Natural killer cell (primary cell): ENCODE measurements at regions not wholly inside any gene's neighbourhood (a gene's known extent, or its start where the extent isn't known, plus 50 kb on each side); places are given as distances from the start of the nearest gene placed in this dataset.

ENCODE experiments used
- ATAC-seq, 3 donors: fragments of 150-1000 bp in 2 of 3; fragments of 200-7000 bp in 1 of 3; cut with Tn5 transposase; 1 replicate in 1 of 3; 2 replicates in 2 of 3; pipeline ENCODE4 v1.10.0; 2021; ENCODE audit warnings: mild to moderate bottlenecking in 2 of 3, moderate library complexity in 2 of 3
- DNase-seq, 2 donors: peaks; one replicate each; pipeline versions ENCODE4 v3.0.0 to v3.0.0-alpha.2; 2013 to 2021; ENCODE audit warnings: mixed read lengths in 1 of 2
- H3K27ac ChIP-seq: one replicate; pipeline ENCODE4 v1.5.1; 2013; ENCODE audit warnings: mild to moderate bottlenecking, low read length
- H3K27me3 ChIP-seq: one replicate; pipeline ENCODE4 v1.6.1; 2013; ENCODE audit warnings: low read length; ENCODE audit not compliant: control insufficient read depth, insufficient read depth
- H3K36me3 ChIP-seq: one replicate; pipeline ENCODE4 v1.6.1; 2013; ENCODE audit warnings: low read length; ENCODE audit not compliant: control insufficient read depth, insufficient read depth
- H3K4me1 ChIP-seq: one replicate; pipeline ENCODE4 v1.6.1; 2013; ENCODE audit warnings: low read length; ENCODE audit not compliant: control insufficient read depth, insufficient read depth
- H3K4me3 ChIP-seq: one replicate; pipeline ENCODE4 v1.5.1; 2013; ENCODE audit warnings: low read length
- H3K9me3 ChIP-seq: one replicate; pipeline ENCODE4 v1.6.1; 2013; ENCODE audit warnings: low read length; ENCODE audit not compliant: control insufficient read depth, insufficient read depth
- H3K27ac Mint-ChIP-seq, 2 donors: one replicate each; pipeline ENCODE4 v1.8.0; 2022; ENCODE audit warnings: mild to moderate bottlenecking in 2 of 2, mixed read lengths in 2 of 2, moderate library complexity in 1 of 2
- H3K27me3 Mint-ChIP-seq, 2 donors: one replicate each; pipeline ENCODE4 v1.8.0; 2022; ENCODE audit warnings: low read depth in 2 of 2, mixed read lengths in 2 of 2
- H3K36me3 Mint-ChIP-seq: one replicate; pipeline ENCODE4 v1.8.0; 2022; ENCODE audit warnings: mixed read lengths
- H3K4me1 Mint-ChIP-seq, 2 donors: one replicate each; pipeline ENCODE4 v1.8.0; 2022; ENCODE audit warnings: mixed read lengths in 2 of 2
- H3K4me3 Mint-ChIP-seq: one replicate; pipeline ENCODE4 v1.8.0; 2022; ENCODE audit warnings: mild to moderate bottlenecking, moderate library complexity, mixed read lengths
- H3K9me3 Mint-ChIP-seq, 2 donors: one replicate each; pipeline ENCODE4 v1.8.0; 2022; ENCODE audit warnings: mixed read lengths in 2 of 2
- CTCF ChIP-seq: fragments of 200-600 bp; IDR thresholded peaks from one replicate; pipeline ENCODE4 v1.8.0; 2022; ENCODE audit warnings: antibody characterized with exemption
- WGBS: methylation state at CpG from one replicate; pipeline ENCODE4 v1.1.7; 2013; ENCODE audit warnings: missing lambda C conversion rate; ENCODE audit not compliant: insufficient coverage; 5-methylcytosine and 5-hydroxymethylcytosine counted together
- intact Hi-C: fragments of 100-400 bp; cut with micrococcal nuclease; formaldehyde crosslinking; loops from one replicate; pipeline ENCODE4 v1.14.2; 2022

GRCh38 chr3:66851894-66852613 lies 146.1 kb upstream of the KBTBD8 start:
- no peaks in the 10 kb centered on the region for H3K4me1 Mint-ChIP-seq
- Histone ChIP-seq H3K27ac (no peak overlapping the region), H3K4me1 (no peaks in the 10 kb centered on the region), H3K27me3 (no peaks in the 10 kb centered on the region), H3K4me3 (no peak overlapping the region), H3K36me3 (no peaks in the 10 kb centered on the region), H3K9me3 (no peaks in the 10 kb centered on the region)
- no peak for TF ChIP-seq CTCF
- no peak for DNase-seq
- no peaks in the 10 kb centered on the region for H3K36me3 Mint-ChIP-seq
- peaks cover 0 to 2% of the 10 kb centered on the region in 2 donors for H3K9me3 Mint-ChIP-seq
- WGBS = 85% methylated on average over 5 of the region's 5 CpGs
- H3K27me3 Mint-ChIP-seq = peaks cover 0 to 5% of the 10 kb centered on the region in 2 donors
- no peak for ATAC-seq
- intact Hi-C loops = no loop called here
- no peak overlapping the region for H3K27ac Mint-ChIP-seq
- H3K4me3 Mint-ChIP-seq = no peak overlapping the region

GRCh38 chr3:66854601-66855151 lies 143.4 kb upstream of the KBTBD8 start:
- no peak overlapping the region for H3K27ac ChIP-seq

GRCh38 chr3:66856533-66856932 lies 141.6 kb upstream of the KBTBD8 start:
- 74% methylated on average over 4 of the region's 8 CpGs for WGBS
- TF ChIP-seq CTCF = no peak
- Histone ChIP-seq H3K27me3 (no peaks in the 10 kb centered on the region), H3K9me3 (no peaks in the 10 kb centered on the region), H3K4me1 (no peaks in the 10 kb centered on the region), H3K36me3 (no peaks in the 10 kb centered on the region), H3K4me3 (no peak overlapping the region), H3K27ac (no peak overlapping the region)
- H3K4me3 Mint-ChIP-seq = no peak overlapping the region
- H3K27me3 Mint-ChIP-seq = peaks cover 0 to 5% of the 10 kb centered on the region in 2 donors
- H3K27ac Mint-ChIP-seq = no peak overlapping the region
- ATAC-seq = peak in 1 of 3 donors; percentile 38
- H3K9me3 Mint-ChIP-seq = no peaks in the 10 kb centered on the region
- H3K36me3 Mint-ChIP-seq = no peaks in the 10 kb centered on the region
- peak in 1 of 2 donors; percentile 3 for DNase-seq
- no peaks in the 10 kb centered on the region for H3K4me1 Mint-ChIP-seq
- intact Hi-C loops = no loop called here

More at GRCh38 chr3:66854601-66855151, 143.4 kb upstream of the KBTBD8 start:
- no peaks in the 10 kb centered on the region for H3K36me3 Mint-ChIP-seq
- 57% methylated on average over 3 of the region's 4 CpGs for WGBS
- DNase-seq (no peak), ATAC-seq (no peak)
- Histone ChIP-seq H3K4me3 (no peak overlapping the region), H3K36me3 (no peaks in the 10 kb centered on the region), H3K9me3 (no peaks in the 10 kb centered on the region), H3K27me3 (no peaks in the 10 kb centered on the region), H3K4me1 (no peaks in the 10 kb centered on the region)
- intact Hi-C loops = no loop called here
- TF ChIP-seq CTCF = no peak
- peaks cover 0 to 5% of the 10 kb centered on the region in 2 donors for H3K27me3 Mint-ChIP-seq
- H3K4me3 Mint-ChIP-seq = no peak overlapping the region
- H3K4me1 Mint-ChIP-seq = no peaks in the 10 kb centered on the region
- H3K27ac Mint-ChIP-seq = no peak overlapping the region
- no peaks in the 10 kb centered on the region for H3K9me3 Mint-ChIP-seq
